ENCODE measurements at regions not wholly inside any gene's neighbourhood (a gene's known extent, or its start where the extent isn't known, plus 50 kb on each side); places are given as distances from the start of the nearest gene placed in this dataset.

DNA sequence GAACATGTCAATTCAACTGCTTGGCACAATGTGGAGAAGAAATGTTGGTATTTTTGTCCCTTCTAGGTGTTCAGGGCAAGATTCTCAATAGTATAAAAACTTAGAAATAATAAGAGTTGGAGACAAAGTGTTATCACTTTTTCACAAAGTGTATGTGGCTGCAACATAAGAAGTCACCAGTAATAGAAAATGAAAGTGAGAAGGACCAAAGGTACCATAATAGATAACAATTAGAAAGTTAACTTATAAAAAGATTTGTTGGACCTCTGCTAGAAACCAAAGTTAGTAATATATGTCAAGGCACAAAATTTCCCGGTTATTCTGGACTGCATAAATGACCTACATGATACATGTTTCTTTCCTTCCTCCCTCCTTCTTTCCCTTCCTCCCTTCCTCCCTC, 1535.3 kb downstream of the EFNA5 start:
- CTCF ChIA-PET: no interaction called here
- Histone ChIP-seq H2AFZ (ENCODE audit: low read depth, low read length, poor library complexity, severe bottlenecking) (no peak overlapping the region), H3K36me3 (ENCODE audit: control insufficient read depth in 1 of 2, insufficient read depth in 2 of 2, low read length in 2 of 2) (no peaks in the 10 kb centered on the region), H3K27me3 (ENCODE audit: insufficient read depth, low read length) (no peaks in the 10 kb centered on the region), H3K9ac (ENCODE audit: low read length) (no peak overlapping the region), H3K4me3 (replicated peaks in 1 of 2; ENCODE audit: low read depth in 1 of 2, low read length in 2 of 2) (no peak overlapping the region), H3K4me2 (ENCODE audit: low read length) (no peak overlapping the region), H3K79me2 (ENCODE audit: insufficient read depth, low read length) (no peaks in the 10 kb centered on the region), H3K4me1 (ENCODE audit: control insufficient read depth in 1 of 2, insufficient read depth in 2 of 2, low read length in 2 of 2) (no peaks in the 10 kb centered on the region), H3K9me2 (ENCODE audit: insufficient read depth) (no peaks in the 10 kb centered on the region), H3K27ac (ENCODE audit: low read depth, low read length) (no peak overlapping the region), H4K20me1 (ENCODE audit: insufficient read depth) (no peaks in the 10 kb centered on the region), H3K9me3 (ENCODE audit: control insufficient read depth in 1 of 2, insufficient read depth in 1 of 2, low read depth in 1 of 2, low read length in 2 of 2) (no peaks in the 10 kb centered on the region)
- POLR2A ChIA-PET: no interaction called here
- BruUV-seq (replicated peaks): no TSS peak
- intact Hi-C loops (cut with micrococcal nuclease): no loop called here
- DNase-seq (ENCODE audit: low read depth, low spot score) (no peak), ATAC-seq (no peak)
- RAD21 ChIA-PET (ENCODE audit: low non-redundant PET in 1 of 2, low total read pairs in 2 of 2, uncharacterized antibody in 2 of 2, unreplicated experiment in 2 of 2): no interaction called here
- TF ChIP-seq, protein P1, sequence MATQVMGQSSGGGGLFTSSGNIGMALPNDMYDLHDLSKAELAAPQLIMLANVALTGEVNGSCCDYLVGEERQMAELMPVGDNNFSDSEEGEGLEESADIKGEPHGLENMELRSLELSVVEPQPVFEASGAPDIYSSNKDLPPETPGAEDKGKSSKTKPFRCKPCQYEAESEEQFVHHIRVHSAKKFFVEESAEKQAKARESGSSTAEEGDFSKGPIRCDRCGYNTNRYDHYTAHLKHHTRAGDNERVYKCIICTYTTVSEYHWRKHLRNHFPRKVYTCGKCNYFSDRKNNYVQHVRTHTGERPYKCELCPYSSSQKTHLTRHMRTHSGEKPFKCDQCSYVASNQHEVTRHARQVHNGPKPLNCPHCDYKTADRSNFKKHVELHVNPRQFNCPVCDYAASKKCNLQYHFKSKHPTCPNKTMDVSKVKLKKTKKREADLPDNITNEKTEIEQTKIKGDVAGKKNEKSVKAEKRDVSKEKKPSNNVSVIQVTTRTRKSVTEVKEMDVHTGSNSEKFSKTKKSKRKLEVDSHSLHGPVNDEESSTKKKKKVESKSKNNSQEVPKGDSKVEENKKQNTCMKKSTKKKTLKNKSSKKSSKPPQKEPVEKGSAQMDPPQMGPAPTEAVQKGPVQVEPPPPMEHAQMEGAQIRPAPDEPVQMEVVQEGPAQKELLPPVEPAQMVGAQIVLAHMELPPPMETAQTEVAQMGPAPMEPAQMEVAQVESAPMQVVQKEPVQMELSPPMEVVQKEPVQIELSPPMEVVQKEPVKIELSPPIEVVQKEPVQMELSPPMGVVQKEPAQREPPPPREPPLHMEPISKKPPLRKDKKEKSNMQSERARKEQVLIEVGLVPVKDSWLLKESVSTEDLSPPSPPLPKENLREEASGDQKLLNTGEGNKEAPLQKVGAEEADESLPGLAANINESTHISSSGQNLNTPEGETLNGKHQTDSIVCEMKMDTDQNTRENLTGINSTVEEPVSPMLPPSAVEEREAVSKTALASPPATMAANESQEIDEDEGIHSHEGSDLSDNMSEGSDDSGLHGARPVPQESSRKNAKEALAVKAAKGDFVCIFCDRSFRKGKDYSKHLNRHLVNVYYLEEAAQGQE (IDR thresholded peaks at IDR 0.05; ENCODE audit: low read depth): no peak
- TF ChIP-seq, protein P2, sequence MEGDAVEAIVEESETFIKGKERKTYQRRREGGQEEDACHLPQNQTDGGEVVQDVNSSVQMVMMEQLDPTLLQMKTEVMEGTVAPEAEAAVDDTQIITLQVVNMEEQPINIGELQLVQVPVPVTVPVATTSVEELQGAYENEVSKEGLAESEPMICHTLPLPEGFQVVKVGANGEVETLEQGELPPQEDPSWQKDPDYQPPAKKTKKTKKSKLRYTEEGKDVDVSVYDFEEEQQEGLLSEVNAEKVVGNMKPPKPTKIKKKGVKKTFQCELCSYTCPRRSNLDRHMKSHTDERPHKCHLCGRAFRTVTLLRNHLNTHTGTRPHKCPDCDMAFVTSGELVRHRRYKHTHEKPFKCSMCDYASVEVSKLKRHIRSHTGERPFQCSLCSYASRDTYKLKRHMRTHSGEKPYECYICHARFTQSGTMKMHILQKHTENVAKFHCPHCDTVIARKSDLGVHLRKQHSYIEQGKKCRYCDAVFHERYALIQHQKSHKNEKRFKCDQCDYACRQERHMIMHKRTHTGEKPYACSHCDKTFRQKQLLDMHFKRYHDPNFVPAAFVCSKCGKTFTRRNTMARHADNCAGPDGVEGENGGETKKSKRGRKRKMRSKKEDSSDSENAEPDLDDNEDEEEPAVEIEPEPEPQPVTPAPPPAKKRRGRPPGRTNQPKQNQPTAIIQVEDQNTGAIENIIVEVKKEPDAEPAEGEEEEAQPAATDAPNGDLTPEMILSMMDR (IDR thresholded peaks at IDR 0.05 in 2 of 3, conservative IDR thresholded peaks at IDR 0.05 in 1 of 3; ENCODE audit: borderline replicate concordance in 1 of 3, insufficient read depth in 1 of 3, low read depth in 2 of 3, low read length in 2 of 3): no peak
- TF ChIP-seq POLR2AphosphoS5 (IDR thresholded peaks at IDR 0.05; ENCODE audit: low read depth, low read length): no peak
- no peak for TF ChIP-seq SP1 (IDR thresholded peaks at IDR 0.05; ENCODE audit: low read depth)
- TF ChIP-seq, protein P3, sequence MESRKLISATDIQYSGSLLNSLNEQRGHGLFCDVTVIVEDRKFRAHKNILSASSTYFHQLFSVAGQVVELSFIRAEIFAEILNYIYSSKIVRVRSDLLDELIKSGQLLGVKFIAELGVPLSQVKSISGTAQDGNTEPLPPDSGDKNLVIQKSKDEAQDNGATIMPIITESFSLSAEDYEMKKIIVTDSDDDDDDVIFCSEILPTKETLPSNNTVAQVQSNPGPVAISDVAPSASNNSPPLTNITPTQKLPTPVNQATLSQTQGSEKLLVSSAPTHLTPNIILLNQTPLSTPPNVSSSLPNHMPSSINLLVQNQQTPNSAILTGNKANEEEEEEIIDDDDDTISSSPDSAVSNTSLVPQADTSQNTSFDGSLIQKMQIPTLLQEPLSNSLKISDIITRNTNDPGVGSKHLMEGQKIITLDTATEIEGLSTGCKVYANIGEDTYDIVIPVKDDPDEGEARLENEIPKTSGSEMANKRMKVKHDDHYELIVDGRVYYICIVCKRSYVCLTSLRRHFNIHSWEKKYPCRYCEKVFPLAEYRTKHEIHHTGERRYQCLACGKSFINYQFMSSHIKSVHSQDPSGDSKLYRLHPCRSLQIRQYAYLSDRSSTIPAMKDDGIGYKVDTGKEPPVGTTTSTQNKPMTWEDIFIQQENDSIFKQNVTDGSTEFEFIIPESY (IDR thresholded peaks at IDR 0.05; ENCODE audit: extremely low read depth, insufficient replicate concordance, low read length): no peak
- no peak for TF ChIP-seq EZH2phosphoT487 (IDR thresholded peaks at IDR 0.05; ENCODE audit: borderline replicate concordance)
- TF ChIP-seq ZNF274 (IDR thresholded peaks at IDR 0.05; ENCODE audit: low read depth, low read length): no peak
- no peak for TF ChIP-seq CEBPB (IDR thresholded peaks at IDR 0.05; ENCODE audit: low read depth)
- no peak for TF ChIP-seq POLR2A (IDR thresholded peaks at IDR 0.05; ENCODE audit: borderline replicate concordance, extremely low read depth, insufficient read depth, insufficient read length)

Measured in HCT116 (cell line).